GM18520 (cell line): ENCODE measurements at regions not wholly inside any gene's neighbourhood (a gene's known extent, or its start where the extent isn't known, plus 50 kb on each side); places are given as distances from the start of the nearest gene placed in this dataset.
"Not testable (repeated sequence)": the region's sequence is repeated elsewhere in the genome, so short reads cannot be mapped to it uniquely, and the experiment has no call there.

Experiments
- ATAC-seq: cut with Tn5 transposase; IDR thresholded peaks from one replicate; pipeline ENCODE4 v1.9.1; 2021; ENCODE audit not compliant: unreplicated experiment

GRCh38 chr18:10114717-10115463, 201.1 kb downstream of the VAPA start:
- ATAC-seq: no peak

GRCh38 chr18:10116574-10116973, 202.8 kb downstream of the VAPA start:
- no peak for ATAC-seq

GRCh38 chr18:10119528-10119927, 205.7 kb downstream of the VAPA start:
- ATAC-seq: no peak

- no peak for ATAC-seq
Observed at GRCh38 chr18:10119991-10120390, 206.2 kb downstream of the VAPA start.

GRCh38 chr18:10120622-10121021, 206.8 kb downstream of the VAPA start:
- ATAC-seq: no peak

GRCh38 chr18:10121028-10121427, 207.2 kb downstream of the VAPA start:
- no peak for ATAC-seq

- no peak for ATAC-seq
Observed at GRCh38 chr18:10121786-10122515, 208.1 kb downstream of the VAPA start.

- no peak for ATAC-seq
Observed at GRCh38 chr18:10122988-10123950, 209.5 kb downstream of the VAPA start.

GRCh38 chr18:10124071-10124470, 210.3 kb downstream of the VAPA start:
- ATAC-seq: no peak

GRCh38 chr18:10124557-10124956, 210.7 kb downstream of the VAPA start:
- ATAC-seq: no peak

GRCh38 chr18:10124967-10125366, 211.2 kb downstream of the VAPA start:
- ATAC-seq: no peak

GRCh38 chr18:10127729-10128128, 213.9 kb downstream of the VAPA start:
- ATAC-seq: no peak

- no peak for ATAC-seq
Observed at GRCh38 chr18:10128921-10129501, 215.2 kb downstream of the VAPA start.

- ATAC-seq: no peak
Observed at GRCh38 chr18:10130606-10131005, 216.8 kb downstream of the VAPA start.

GRCh38 chr18:10131081-10131459, 217.3 kb downstream of the VAPA start:
- ATAC-seq: no peak

- ATAC-seq: no peak
Observed at GRCh38 chr18:10131460-10132395, 217.9 kb downstream of the VAPA start.

- no peak for ATAC-seq
Observed at GRCh38 chr18:10133516-10133915, 219.7 kb downstream of the VAPA start.

GRCh38 chr18:10134204-10134603, 220.4 kb downstream of the VAPA start:
- no peak for ATAC-seq

GRCh38 chr18:10134749-10135148, 220.9 kb downstream of the VAPA start:
- not testable (repeated sequence) for ATAC-seq
